ENCODE measurements at regions not wholly inside any gene's neighbourhood (a gene's known extent, or its start where the extent isn't known, plus 50 kb on each side); places are given as distances from the start of the nearest gene placed in this dataset.

- DNase-seq (ENCODE audit: low read depth): no peak
- in situ Hi-C loops (cut with HindIII; ENCODE audit: low pct_unique_long_range_greater_than_20kb, low sequenced_read_pairs): no loop called here
Observed at GRCh38 chr18:5620289-5620688, 76.5 kb upstream of the EPB41L3 start.

DNA sequence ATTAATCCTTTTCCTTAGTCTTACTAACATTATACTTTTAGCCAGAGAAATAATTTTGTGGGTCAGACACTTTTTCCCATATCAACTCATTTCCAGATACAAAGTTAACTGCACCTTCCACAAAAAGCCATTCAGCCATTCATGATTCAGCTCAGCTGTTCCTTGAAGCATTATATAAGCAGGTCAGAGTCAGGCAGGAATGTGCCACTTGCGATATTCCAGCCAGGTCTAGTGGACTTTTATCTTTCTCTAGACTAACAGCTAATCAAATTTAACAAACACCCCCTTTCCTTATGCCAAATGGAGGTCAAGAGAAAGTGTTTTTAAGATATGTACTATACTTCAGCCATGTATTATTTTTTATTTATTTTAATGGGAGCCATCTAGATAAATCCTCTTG is 75.6 kb upstream of the EPB41L3 start:
- DNase-seq (ENCODE audit: low read depth): no peak

DNA sequence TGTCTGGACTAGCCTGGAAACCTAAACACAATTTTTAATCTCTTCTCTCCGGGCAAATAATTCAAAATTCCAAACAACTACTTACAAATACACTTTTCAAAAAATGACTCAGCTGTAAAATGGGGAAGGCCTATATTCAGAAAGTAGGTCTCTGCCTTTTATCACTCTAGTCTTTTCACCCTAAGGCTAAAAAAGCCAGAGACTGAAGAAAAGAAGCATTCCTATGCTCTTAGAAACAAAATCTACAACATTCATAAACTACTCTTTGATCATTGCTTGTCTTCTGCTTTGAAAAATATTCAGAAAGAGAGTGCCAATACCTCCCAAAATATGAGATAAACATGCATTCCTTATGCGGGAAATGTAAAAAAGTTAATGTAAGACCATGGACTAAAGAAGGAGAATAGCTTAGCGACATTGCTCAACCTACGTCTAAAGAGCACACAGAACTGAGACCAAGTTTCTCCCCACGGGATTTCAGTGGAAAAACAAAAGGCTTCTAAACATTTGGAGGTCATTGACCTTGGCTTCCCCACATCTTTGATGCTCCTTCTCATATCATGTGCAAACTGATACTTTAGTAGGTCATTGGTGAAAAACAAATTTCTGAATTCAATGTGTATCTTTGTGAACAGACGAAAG is 74.4 kb upstream of the EPB41L3 start:
- DNase-seq (ENCODE audit: low read depth): no peak
- in situ Hi-C loops (cut with HindIII; ENCODE audit: low pct_unique_long_range_greater_than_20kb, low sequenced_read_pairs): no loop called here

More for the DNA sequence above, 75.6 kb upstream of the EPB41L3 start:
- in situ Hi-C loops (cut with HindIII; ENCODE audit: low pct_unique_long_range_greater_than_20kb, low sequenced_read_pairs): no loop called here

- in situ Hi-C loops (cut with HindIII; ENCODE audit: low pct_unique_long_range_greater_than_20kb, low sequenced_read_pairs): no loop called here
- no peak for DNase-seq (ENCODE audit: low read depth)
Observed at GRCh38 chr18:5611221-5611620, 67.4 kb upstream of the EPB41L3 start.

DNA sequence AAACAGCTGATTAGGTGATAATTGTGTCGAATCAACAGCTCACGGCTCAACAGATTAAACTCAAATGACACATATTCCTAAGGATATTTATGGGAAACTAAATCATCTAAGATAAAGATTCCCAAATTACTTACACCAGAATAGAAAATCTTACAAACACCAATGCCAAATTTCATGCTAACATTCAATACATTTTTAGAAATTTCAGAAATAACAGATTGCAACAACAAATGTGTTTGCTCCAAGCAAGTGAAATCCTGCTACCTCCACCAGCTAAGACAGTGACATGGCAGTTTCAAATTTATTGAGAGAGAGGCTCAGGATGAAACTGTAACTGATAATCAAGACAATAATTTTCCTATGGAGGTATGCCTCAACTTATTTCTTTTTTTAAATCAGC is 65.0 kb upstream of the EPB41L3 start:
- in situ Hi-C loops (cut with HindIII; ENCODE audit: low pct_unique_long_range_greater_than_20kb, low sequenced_read_pairs): no loop called here
- DNase-seq (ENCODE audit: low read depth): no peak

GRCh38 chr18:5606951-5607350 is 63.2 kb upstream of the EPB41L3 start:
- in situ Hi-C loops (cut with HindIII; ENCODE audit: low pct_unique_long_range_greater_than_20kb, low sequenced_read_pairs): no loop called here
- no peak for DNase-seq (ENCODE audit: low read depth)

DNA sequence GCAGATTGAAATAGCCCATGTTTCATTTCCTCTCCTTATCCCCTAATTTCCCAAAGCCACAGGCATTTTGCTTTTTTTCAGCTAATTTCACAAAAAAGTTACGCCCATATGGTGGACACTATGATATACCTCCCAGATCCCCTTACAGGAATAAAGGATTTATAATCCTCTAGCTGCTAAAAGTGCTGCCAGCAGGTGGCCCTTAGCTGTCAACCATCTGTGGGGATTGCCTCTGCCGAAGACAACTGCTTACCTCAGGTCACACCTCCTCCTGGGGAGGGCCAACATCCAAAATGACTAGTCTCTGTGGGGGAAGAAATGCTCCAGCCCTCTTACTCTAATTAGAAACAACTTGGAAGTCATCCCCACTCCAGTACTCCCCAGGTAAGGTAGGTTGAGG is 61.0 kb upstream of the EPB41L3 start:
- DNase-seq (ENCODE audit: low read depth): no peak
- in situ Hi-C loops (cut with HindIII; ENCODE audit: low pct_unique_long_range_greater_than_20kb, low sequenced_read_pairs): no loop called here

DNA sequence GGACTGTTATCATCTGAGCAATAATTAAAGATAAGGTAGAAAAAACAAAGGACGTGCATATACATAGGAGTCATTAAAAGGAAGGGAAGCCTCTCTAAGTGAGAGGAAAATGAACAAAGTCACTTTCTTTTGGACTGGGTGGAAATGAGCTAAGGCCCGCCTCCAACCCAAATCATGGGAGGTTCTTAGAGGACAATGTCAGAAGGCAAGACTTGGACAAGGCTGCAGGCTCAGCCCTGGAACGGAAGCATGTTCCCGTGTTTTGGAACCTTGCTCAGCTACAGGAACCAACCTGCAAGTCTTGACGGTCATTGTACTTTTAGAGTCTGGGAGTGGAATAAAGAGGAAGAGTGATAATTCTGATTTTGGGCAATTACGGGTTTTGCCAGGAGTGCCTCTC is 59.4 kb upstream of the EPB41L3 start:
- in situ Hi-C loops (cut with HindIII; ENCODE audit: low pct_unique_long_range_greater_than_20kb, low sequenced_read_pairs): no loop called here
- no peak for DNase-seq (ENCODE audit: low read depth)

DNA sequence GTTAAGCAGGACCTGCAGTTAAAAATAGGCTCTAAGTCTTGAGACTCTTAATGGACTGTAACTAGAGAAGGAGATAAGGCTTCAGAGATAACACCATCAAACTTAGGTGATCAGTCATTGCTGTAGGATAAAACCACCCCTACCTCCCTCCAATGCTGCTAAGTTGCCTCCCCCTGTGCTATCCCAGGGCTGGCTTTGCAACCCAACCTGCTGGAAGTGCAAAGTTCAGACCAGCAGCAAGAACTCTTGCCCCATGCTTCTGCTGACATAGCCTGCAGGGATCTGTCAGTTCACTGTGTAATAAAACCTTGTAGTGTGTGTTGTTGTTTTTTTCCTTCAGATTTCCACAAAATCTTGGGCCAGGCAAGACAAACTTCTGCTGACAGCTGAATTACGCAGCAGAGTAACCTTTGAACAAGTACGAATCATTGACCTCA is 57.4 kb upstream of the EPB41L3 start:
- no peak for DNase-seq (ENCODE audit: low read depth)
- in situ Hi-C loops (cut with HindIII; ENCODE audit: low pct_unique_long_range_greater_than_20kb, low sequenced_read_pairs): no loop called here

- in situ Hi-C loops (cut with HindIII; ENCODE audit: low pct_unique_long_range_greater_than_20kb, low sequenced_read_pairs): no loop called here
- DNase-seq (ENCODE audit: low read depth): peak; percentile 8
Observed at GRCh38 chr18:5600378-5601071, 56.7 kb upstream of the EPB41L3 start.

GRCh38 chr18:5596585-5596984 is 52.8 kb upstream of the EPB41L3 start:
- no peak for DNase-seq (ENCODE audit: low read depth)
- in situ Hi-C loops (cut with HindIII; ENCODE audit: low pct_unique_long_range_greater_than_20kb, low sequenced_read_pairs): no loop called here

Data from Caki2 (cell line).